ENCODE measurements at regions not wholly inside any gene's neighbourhood (a gene's known extent, or its start where the extent isn't known, plus 50 kb on each side); places are given as distances from the start of the nearest gene placed in this dataset.
"Not testable (repeated sequence)": the region's sequence is repeated elsewhere in the genome, so short reads cannot be mapped to it uniquely, and the experiment has no call there.

GRCh38 chr3:21923156-21923555, 172.1 kb upstream of the ZNF385D start:
- not testable (repeated sequence) for TF ChIP-seq TCF4 (CRISPR knock-in tag; IDR thresholded peaks at IDR 0.05; ENCODE audit: borderline replicate concordance); ESRRG (CRISPR knock-in tag; IDR thresholded peaks at IDR 0.05); ZFP30 (CRISPR knock-in tag; IDR thresholded peaks at IDR 0.05); CREB5 (CRISPR knock-in tag; IDR thresholded peaks at IDR 0.05; ENCODE audit: low read depth); PATZ1 (CRISPR knock-in tag; IDR thresholded peaks at IDR 0.05; ENCODE audit: borderline replicate concordance); RARB (CRISPR knock-in tag; IDR thresholded peaks at IDR 0.05); TSHZ2 (CRISPR knock-in tag; IDR thresholded peaks at IDR 0.05); PPARA (CRISPR knock-in tag; IDR thresholded peaks at IDR 0.05; ENCODE audit: borderline replicate concordance); BACH2 (CRISPR knock-in tag; IDR thresholded peaks at IDR 0.05; ENCODE audit: borderline replicate concordance)

Data from SK-N-SH treated with all-trans-retinoic acid at 6 μM for 48 hours (cell line).